Erythroblast (primary cell): ENCODE measurements at regions not wholly inside any gene's neighbourhood (a gene's known extent, or its start where the extent isn't known, plus 50 kb on each side); places are given as distances from the start of the nearest gene placed in this dataset.

Source experiments
- GATA1 ChIP-seq: IDR thresholded peaks from 2 replicates; pipeline ENCODE4 v1.6.1; 2011; ENCODE audit warnings: low read depth, mild to moderate bottlenecking, control low read depth, low read length, moderate library complexity
- POLR2A ChIP-seq: IDR thresholded peaks from 2 replicates; pipeline ENCODE4 v1.6.1; 2011; ENCODE audit warnings: mild to moderate bottlenecking, low read length

DNA sequence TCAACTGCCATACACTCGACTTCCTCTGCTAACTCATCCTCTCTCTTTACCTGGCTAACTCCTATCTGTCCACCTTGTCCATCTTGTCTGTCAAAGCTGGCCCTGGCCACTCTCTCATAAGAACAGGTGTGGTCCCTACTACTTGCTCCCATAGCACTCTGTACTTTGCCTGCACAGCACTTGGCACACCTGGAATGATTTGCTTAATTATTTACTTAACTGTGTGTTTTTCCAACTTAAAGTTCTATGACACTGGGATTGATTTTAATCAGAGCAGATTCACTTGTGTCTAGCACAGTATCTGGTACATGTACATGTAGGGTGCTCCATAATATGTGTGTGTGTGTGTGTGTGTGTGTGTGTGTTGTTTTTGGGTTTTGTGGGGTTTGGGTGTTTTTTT lies 111.6 kb downstream of the ZNF281 start:
- TF ChIP-seq POLR2A (no peak), GATA1 (no peak)
